Thoracic aorta (tissue), 2 donors: ENCODE measurements at regions not wholly inside any gene's neighbourhood (a gene's known extent, or its start where the extent isn't known, plus 50 kb on each side); places are given as distances from the start of the nearest gene placed in this dataset.

Source experiments
- ATAC-seq: fragments of 150-250 bp; one replicate; pipeline ENCODE4 v1.8.0; 2017; ENCODE audit warnings: low read depth; ENCODE audit not compliant: insufficient number of reproducible peaks, low FRiP score
- DNase-seq: peaks from one replicate; pipeline ENCODE4 v3.0.0-alpha.2; 2020; ENCODE audit warnings: low spot score
- H3K27ac ChIP-seq, 2 donors: fragments of 200-600 bp; sonication (generic); 1 replicate in 1 of 2; 2 replicates in 1 of 2; pipeline ENCODE4 v1.5.1; 2016; ENCODE audit warnings: mild to moderate bottlenecking in 2 of 2, moderate library complexity in 2 of 2
- H3K27me3 ChIP-seq: fragments of 200-600 bp; sonication (generic); replicated peaks from 2 replicates; pipeline ENCODE4 v1.6.0; 2016; ENCODE audit warnings: mild to moderate bottlenecking; ENCODE audit not compliant: insufficient read depth
- H3K36me3 ChIP-seq: fragments of 200-600 bp; sonication (generic); one replicate; pipeline ENCODE4 v1.5.1; 2016
- H3K4me1 ChIP-seq, 2 donors: fragments of 200-600 bp; sonication (generic); 1 replicate in 1 of 2; 2 replicates in 1 of 2; pipeline versions ENCODE4 v1.5.1 to v1.6.0; 2016; ENCODE audit warnings: low read depth in 2 of 2, mild to moderate bottlenecking in 1 of 2; ENCODE audit not compliant: control insufficient read depth in 1 of 2
- H3K4me3 ChIP-seq: fragments of 200-600 bp; sonication (generic); 2 replicates; pipeline ENCODE4 v1.5.1; 2016; ENCODE audit warnings: mild to moderate bottlenecking
- H3K9me3 ChIP-seq: fragments of 200-600 bp; sonication (generic); 2 replicates; pipeline ENCODE4 v1.5.1; 2016
- CTCF ChIP-seq: fragments of 200-600 bp; sonication (generic); IDR thresholded peaks from one replicate; pipeline ENCODE4 v1.5.1; 2019; ENCODE audit warnings: antibody characterized with exemption

GRCh38 chr1:30423570-30423969, 299.8 kb downstream of the MATN1 start:
- peaks cover 6% of the 10 kb centered on the region for H3K9me3 ChIP-seq
- no peak for TF ChIP-seq CTCF
- H3K4me3 ChIP-seq = no peak overlapping the region
- no peaks in the 10 kb centered on the region for H3K36me3 ChIP-seq
- H3K27ac ChIP-seq = no peak overlapping the region
- DNase-seq (no peak), ATAC-seq (no peak)
- no peaks in the 10 kb centered on the region for H3K4me1 ChIP-seq
- H3K27me3 ChIP-seq = no peaks in the 10 kb centered on the region

GRCh38 chr1:30422251-30422650, 301.1 kb downstream of the MATN1 start:
- DNase-seq = no peak
- ATAC-seq = no peak
- H3K9me3 ChIP-seq = no peaks in the 10 kb centered on the region

GRCh38 chr1:30420519-30421050, 302.8 kb downstream of the MATN1 start:
- H3K27ac ChIP-seq = no peak overlapping the region
- ATAC-seq = no peak
- H3K9me3 ChIP-seq = no peaks in the 10 kb centered on the region
- no peaks in the 10 kb centered on the region for H3K4me1 ChIP-seq
- H3K36me3 ChIP-seq = no peaks in the 10 kb centered on the region
- no peak for DNase-seq
- no peaks in the 10 kb centered on the region for H3K27me3 ChIP-seq
- no peak for TF ChIP-seq CTCF
- H3K4me3 ChIP-seq = no peak overlapping the region

More at GRCh38 chr1:30422251-30422650, 301.1 kb downstream of the MATN1 start:
- no peaks in the 10 kb centered on the region for H3K4me1 ChIP-seq
- H3K4me3 ChIP-seq = no peak overlapping the region
- no peak for TF ChIP-seq CTCF
- no peak overlapping the region for H3K27ac ChIP-seq
- H3K27me3 ChIP-seq = no peaks in the 10 kb centered on the region
- H3K36me3 ChIP-seq = no peaks in the 10 kb centered on the region

GRCh38 chr1:30419831-30420230, 303.6 kb downstream of the MATN1 start:
- Histone ChIP-seq H3K27ac (no peak overlapping the region), H3K4me1 (no peaks in the 10 kb centered on the region), H3K27me3 (no peaks in the 10 kb centered on the region), H3K36me3 (no peaks in the 10 kb centered on the region), H3K4me3 (no peak overlapping the region), H3K9me3 (no peaks in the 10 kb centered on the region)
- ATAC-seq = no peak
- DNase-seq = no peak
- TF ChIP-seq CTCF = no peak

GRCh38 chr1:30418939-30419720, 304.3 kb downstream of the MATN1 start:
- DNase-seq (no peak), ATAC-seq (no peak)
- Histone ChIP-seq H3K9me3 (no peaks in the 10 kb centered on the region), H3K36me3 (no peaks in the 10 kb centered on the region), H3K27me3 (no peaks in the 10 kb centered on the region), H3K4me3 (no peak overlapping the region), H3K27ac (no peak overlapping the region), H3K4me1 (no peaks in the 10 kb centered on the region)
- TF ChIP-seq CTCF = no peak
